GM23338 (cell line): ENCODE measurements at regions not wholly inside any gene's neighbourhood (a gene's known extent, or its start where the extent isn't known, plus 50 kb on each side); places are given as distances from the start of the nearest gene placed in this dataset.

Experiments
- CTCF ChIP-seq, 2 experiments: fragments of 200-600 bp in 1 of 2; sonication (generic) in 1 of 2; conservative IDR thresholded peaks; 2 replicates each; pipeline versions ENCODE4 v1.5.1 to v1.6.1; 2016 to 2017; ENCODE audit warnings: antibody characterized with exemption in 2 of 2, low read depth in 2 of 2, mild to moderate bottlenecking in 2 of 2, moderate library complexity in 1 of 2
- ETS1 ChIP-seq: IDR thresholded peaks from 2 replicates; pipeline ENCODE4 v1.6.1; 2016; ENCODE audit warnings: antibody characterized with exemption
- POLR2AphosphoS5 ChIP-seq: IDR thresholded peaks from 2 replicates; pipeline ENCODE4 v1.6.1; 2016; ENCODE audit warnings: antibody characterized with exemption, low read depth

GRCh38 chr20:48295445-48295903 lies 510.2 kb upstream of the SULF2 start:
- peak; percentile 47 to 75 for TF ChIP-seq CTCF (conservative IDR thresholded peaks at IDR 0.05; ENCODE audit: low read depth in 2 of 2)
- no peak for TF ChIP-seq ETS1
- TF ChIP-seq POLR2AphosphoS5, result no peak
